ENCODE measurements at regions not wholly inside any gene's neighbourhood (a gene's known extent, or its start where the extent isn't known, plus 50 kb on each side); places are given as distances from the start of the nearest gene placed in this dataset.
"Not testable (repeated sequence)": the region's sequence is repeated elsewhere in the genome, so short reads cannot be mapped to it uniquely, and the experiment has no call there.

DNA sequence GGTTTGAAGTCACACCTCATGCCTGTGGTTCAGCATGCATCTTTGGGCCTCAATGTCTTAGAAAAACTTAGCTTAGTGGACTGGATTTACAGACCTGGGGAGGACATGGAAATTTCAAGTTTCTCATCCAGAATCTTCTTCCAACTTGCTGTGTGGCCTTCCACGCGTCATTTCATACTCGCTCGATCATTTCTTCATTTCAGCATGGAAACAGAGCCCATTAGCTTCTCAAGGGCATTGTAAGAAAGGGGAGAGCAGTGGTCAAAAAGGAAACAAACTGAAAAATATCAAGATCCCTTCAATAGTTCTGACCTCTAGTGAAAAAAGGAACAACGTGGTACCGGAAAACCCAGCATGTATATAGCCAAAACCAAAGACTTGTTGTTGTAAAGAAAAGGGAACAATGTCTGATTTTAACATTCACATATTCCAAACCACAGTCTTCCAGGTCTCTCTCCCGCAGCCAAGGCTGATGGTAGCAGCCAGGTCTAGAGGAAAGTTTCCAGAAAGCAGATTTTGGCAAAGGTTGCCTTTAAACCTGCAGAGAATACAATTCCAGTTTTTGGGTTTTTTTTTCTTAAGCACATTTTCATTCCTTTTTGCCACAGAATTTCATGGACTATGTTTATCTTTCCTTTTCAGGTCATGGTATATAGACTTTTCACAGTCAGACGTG, 97.0 kb upstream of the CDC42BPA start:
- ChIA-PET POLR2A (ENCODE audit: unreplicated experiment) (interaction anchor here (0.7 kb wide), 1 partner anchor 85 kb away, joined by 4 read pairs; no protein-coding TSS in a partner anchor), CTCF (no interaction called here)
- no peaks in the 10 kb centered on the region for H3K9me3 ChIP-seq (ENCODE audit: low read length)
- no TSS peak for BruUV-seq (replicated peaks)
- no peaks in the 10 kb centered on the region for H3K36me3 ChIP-seq (ENCODE audit: low read depth, low read length)
- TF ChIP-seq, protein P1, sequence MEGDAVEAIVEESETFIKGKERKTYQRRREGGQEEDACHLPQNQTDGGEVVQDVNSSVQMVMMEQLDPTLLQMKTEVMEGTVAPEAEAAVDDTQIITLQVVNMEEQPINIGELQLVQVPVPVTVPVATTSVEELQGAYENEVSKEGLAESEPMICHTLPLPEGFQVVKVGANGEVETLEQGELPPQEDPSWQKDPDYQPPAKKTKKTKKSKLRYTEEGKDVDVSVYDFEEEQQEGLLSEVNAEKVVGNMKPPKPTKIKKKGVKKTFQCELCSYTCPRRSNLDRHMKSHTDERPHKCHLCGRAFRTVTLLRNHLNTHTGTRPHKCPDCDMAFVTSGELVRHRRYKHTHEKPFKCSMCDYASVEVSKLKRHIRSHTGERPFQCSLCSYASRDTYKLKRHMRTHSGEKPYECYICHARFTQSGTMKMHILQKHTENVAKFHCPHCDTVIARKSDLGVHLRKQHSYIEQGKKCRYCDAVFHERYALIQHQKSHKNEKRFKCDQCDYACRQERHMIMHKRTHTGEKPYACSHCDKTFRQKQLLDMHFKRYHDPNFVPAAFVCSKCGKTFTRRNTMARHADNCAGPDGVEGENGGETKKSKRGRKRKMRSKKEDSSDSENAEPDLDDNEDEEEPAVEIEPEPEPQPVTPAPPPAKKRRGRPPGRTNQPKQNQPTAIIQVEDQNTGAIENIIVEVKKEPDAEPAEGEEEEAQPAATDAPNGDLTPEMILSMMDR (conservative IDR thresholded peaks at IDR 0.05; ENCODE audit: low read depth, low read length): no peak
- TF ChIP-seq EZH2 (IDR thresholded peaks at IDR 0.05; ENCODE audit: low read length, unreplicated experiment): no peak
- no peak for TF ChIP-seq EZH2phosphoT487 (IDR thresholded peaks at IDR 0.05; ENCODE audit: borderline replicate concordance, low read length)
- intact Hi-C loops (cut with micrococcal nuclease): no loop called here
- no peak overlapping the region for H3K4me2 ChIP-seq (ENCODE audit: low read length)
- no peaks in the 10 kb centered on the region for H3K9me2 ChIP-seq (replicated peaks; ENCODE audit: low read length)
- H3F3A ChIP-seq (ENCODE audit: low read length, unreplicated experiment): no peaks in the 10 kb centered on the region
- no peak overlapping the region for H2AFZ ChIP-seq (ENCODE audit: low read length)
- DNase-seq (no peak), ATAC-seq (no peak)
- H3K4me1 ChIP-seq (ENCODE audit: insufficient read depth, low read length): no peaks in the 10 kb centered on the region
- H3K79me2 ChIP-seq (ENCODE audit: low read length): no peaks in the 10 kb centered on the region
- H3K27ac ChIP-seq (ENCODE audit: low read length): no peak overlapping the region
- H3K4me3 ChIP-seq (ENCODE audit: low read length): no peak overlapping the region
- no peak overlapping the region for H3K9ac ChIP-seq (ENCODE audit: low read length)
- H4K20me1 ChIP-seq (ENCODE audit: low read length): no peaks in the 10 kb centered on the region
- H3K27me3 ChIP-seq (ENCODE audit: low read length): peaks cover 12% of the 10 kb centered on the region; the same call in 1 of the 2 replicates

DNA sequence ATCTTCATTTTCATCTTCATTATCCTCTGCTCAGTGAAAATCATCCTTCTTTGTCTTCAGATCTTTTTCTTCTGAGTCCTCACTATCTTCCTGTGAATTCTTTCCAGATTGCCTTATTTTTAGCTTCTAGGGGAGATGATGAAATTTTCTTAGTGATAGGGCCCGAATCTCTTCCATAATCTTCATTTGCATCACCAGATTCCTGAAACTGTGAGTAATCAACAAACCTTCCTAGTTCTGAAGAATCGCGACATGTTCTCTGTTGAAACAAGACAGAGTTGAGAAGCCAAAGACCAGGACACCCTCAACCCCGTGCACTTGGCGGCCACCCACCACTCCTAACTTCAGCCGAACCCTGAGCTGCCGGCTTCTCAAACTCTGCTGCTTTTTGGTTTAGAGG, 92.8 kb upstream of the CDC42BPA start:
- POLR2A ChIA-PET (ENCODE audit: unreplicated experiment): no interaction called here
- no peaks in the 10 kb centered on the region for H3K36me3 ChIP-seq (ENCODE audit: low read depth, low read length)

DNA sequence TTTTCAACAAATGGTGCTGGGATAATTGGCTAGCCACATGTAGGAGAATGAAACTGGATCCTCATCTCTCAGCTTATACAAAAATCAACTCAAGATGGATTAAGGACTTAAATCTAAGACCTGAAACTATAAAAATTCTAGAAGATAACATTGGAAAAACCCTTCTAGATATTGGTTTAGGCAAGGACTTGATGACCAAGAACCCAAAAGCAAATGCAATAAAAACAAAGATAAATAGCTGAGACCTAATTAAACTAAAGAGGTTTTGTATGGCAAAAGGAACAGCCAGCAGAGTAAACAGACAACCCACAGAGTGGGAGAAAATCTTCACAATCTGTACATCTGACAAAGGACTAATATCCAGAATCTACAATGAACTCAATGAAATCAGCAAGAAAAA, 88.0 kb upstream of the CDC42BPA start:
- H3K27me3 ChIP-seq (ENCODE audit: low read length): peaks cover 26% of the 10 kb centered on the region; the same call in 1 of the 2 replicates
- ATAC-seq; H3F3A ChIP-seq (ENCODE audit: low read length, unreplicated experiment); intact Hi-C loops (cut with micrococcal nuclease); DNase-seq; H4K20me1 ChIP-seq (ENCODE audit: low read length); H3K9me2 ChIP-seq (replicated peaks; ENCODE audit: low read length); H3K4me2 ChIP-seq (ENCODE audit: low read length); BruUV-seq (replicated peaks); H3K9me3 ChIP-seq (ENCODE audit: low read length); H3K4me1 ChIP-seq (ENCODE audit: insufficient read depth, low read length); H3K79me2 ChIP-seq (ENCODE audit: low read length); CTCF ChIA-PET; H2AFZ ChIP-seq (ENCODE audit: low read length); H3K36me3 ChIP-seq (ENCODE audit: low read depth, low read length); H3K27ac ChIP-seq (ENCODE audit: low read length); H3K9ac ChIP-seq (ENCODE audit: low read length); POLR2A ChIA-PET (ENCODE audit: unreplicated experiment); H3K4me3 ChIP-seq (ENCODE audit: low read length): not testable (repeated sequence)

More for the DNA sequence above, 92.8 kb upstream of the CDC42BPA start:
- intact Hi-C loops (cut with micrococcal nuclease): no loop called here
- TF ChIP-seq EZH2 (IDR thresholded peaks at IDR 0.05; ENCODE audit: low read length, unreplicated experiment): no peak
- TF ChIP-seq EZH2phosphoT487 (IDR thresholded peaks at IDR 0.05; ENCODE audit: borderline replicate concordance, low read length): no peak
- TF ChIP-seq, protein P1 (conservative IDR thresholded peaks at IDR 0.05; ENCODE audit: low read depth, low read length): no peak
- no peaks in the 10 kb centered on the region for H3K9me3 ChIP-seq (ENCODE audit: low read length)
- no peaks in the 10 kb centered on the region for H4K20me1 ChIP-seq (ENCODE audit: low read length)
- H3K4me2 ChIP-seq (ENCODE audit: low read length): no peak overlapping the region
- no peak for DNase-seq
- no peak for ATAC-seq
- H3F3A ChIP-seq (ENCODE audit: low read length, unreplicated experiment): no peaks in the 10 kb centered on the region
- no peaks in the 10 kb centered on the region for H3K9me2 ChIP-seq (replicated peaks; ENCODE audit: low read length)
- no TSS peak for BruUV-seq (replicated peaks)
- H3K4me3 ChIP-seq (ENCODE audit: low read length): no peak overlapping the region
- H3K27me3 ChIP-seq (ENCODE audit: low read length): peaks cover 29% of the 10 kb centered on the region; the same call in 1 of the 2 replicates
- H3K4me1 ChIP-seq (ENCODE audit: insufficient read depth, low read length): no peaks in the 10 kb centered on the region
- H2AFZ ChIP-seq (ENCODE audit: low read length): no peak overlapping the region
- H3K9ac ChIP-seq (ENCODE audit: low read length): no peak overlapping the region
- CTCF ChIA-PET: no interaction called here
- no peak overlapping the region for H3K27ac ChIP-seq (ENCODE audit: low read length)
- H3K79me2 ChIP-seq (ENCODE audit: low read length): no peaks in the 10 kb centered on the region

Data from PC-3 (cell line).